Panc1 (cell line): ENCODE measurements at regions not wholly inside any gene's neighbourhood (a gene's known extent, or its start where the extent isn't known, plus 50 kb on each side); places are given as distances from the start of the nearest gene placed in this dataset.

Experiments
- ATAC-seq: fragments of 200-7000 bp; cut with Tn5 transposase; 2 replicates; pipeline ENCODE4 v1.9.1; 2020; ENCODE audit warnings: mild to moderate bottlenecking, moderate library complexity
- BruUV-seq: library from RNA; stranded (reverse); fragments of 400-500 nt; replicated peaks from 2 replicates; lab custom pipeline; 2021; lab: Mats Ljungman, UMichigan
- CTCF ChIA-PET: fragments of 300-600 bp; sonication (Branson Sonifier 250); formaldehyde crosslinking; loops from one replicate; lab custom pipeline; 2022; ENCODE audit warnings: antibody characterized with exemption; lab: Charles Lee
- POLR2A ChIA-PET: fragments of 300-600 bp; sonication (Branson Sonifier 250); formaldehyde crosslinking; loops from one replicate; lab custom pipeline; 2022; ENCODE audit warnings: antibody characterized with exemption; lab: Charles Lee
- DNase-seq: peaks from one replicate; pipeline ENCODE4 v3.0.0-alpha.2; 2010; ENCODE audit warnings: low read depth, low spot score
- H3K27ac ChIP-seq: 2 replicates; pipeline ENCODE4 v1.5.1; 2011; ENCODE audit warnings: mild to moderate bottlenecking, low read length, inconsistent platforms
- H3K27me3 ChIP-seq: fragments of 200-500 bp; sonication (Bioruptor generic); 2 replicates; pipeline ENCODE4 v1.6.0; 2014; ENCODE audit warnings: low read length, inconsistent platforms; ENCODE audit not compliant: control insufficient read depth, insufficient read depth
- H3K36me3 ChIP-seq: fragments of 200-500 bp; sonication (Bioruptor generic); 2 replicates; pipeline ENCODE4 v1.5.1; 2014; ENCODE audit warnings: inconsistent platforms, mild to moderate bottlenecking, low read length, moderate library complexity; ENCODE audit not compliant: control insufficient read depth, insufficient read depth
- H3K4me1 ChIP-seq: 2 replicates; pipeline ENCODE4 v1.5.1; 2011; ENCODE audit warnings: inconsistent platforms, mild to moderate bottlenecking, low read length, moderate library complexity; ENCODE audit not compliant: control insufficient read depth, insufficient read depth
- H3K4me3 ChIP-seq, 2 experiments: 2 replicates each; pipeline ENCODE4 v1.5.1; 2011 to 2012; ENCODE audit warnings: low read depth in 2 of 2, low read length in 2 of 2, mild to moderate bottlenecking in 2 of 2, inconsistent platforms in 1 of 2, moderate library complexity in 1 of 2
- H3K9me3 ChIP-seq: fragments of 200-500 bp; sonication (Bioruptor generic); 2 replicates; pipeline ENCODE4 v1.5.1; 2014; ENCODE audit warnings: low read depth, mild to moderate bottlenecking, inconsistent platforms, low read length, moderate library complexity; ENCODE audit not compliant: control insufficient read depth, insufficient read depth
- CTCF ChIP-seq: fragments of 450-650 bp; IDR thresholded peaks from 2 replicates; pipeline ENCODE4 v1.5.1; 2017; ENCODE audit warnings: mild to moderate bottlenecking
- POLR2AphosphoS5 ChIP-seq: IDR thresholded peaks from 2 replicates; pipeline ENCODE4 v1.6.1; 2012; ENCODE audit warnings: mild to moderate bottlenecking, low read depth, low read length, moderate library complexity
- REST ChIP-seq, 2 experiments: IDR thresholded peaks; 2 replicates each; pipeline ENCODE4 v1.6.1; 2011 to 2012; ENCODE audit warnings: low read depth in 2 of 2, control low read depth in 1 of 2, low read length in 1 of 2, mild to moderate bottlenecking in 1 of 2, moderate library complexity in 1 of 2; ENCODE audit not compliant: insufficient read depth in 1 of 2
- SIN3A ChIP-seq: IDR thresholded peaks from 2 replicates; pipeline ENCODE4 v1.6.1; 2012; ENCODE audit warnings: low read depth, mild to moderate bottlenecking, low read length, moderate library complexity, borderline replicate concordance; ENCODE audit not compliant: insufficient read depth
- TCF7L2 ChIP-seq: IDR thresholded peaks from 2 replicates; pipeline ENCODE4 v1.6.1; 2011; ENCODE audit warnings: mild to moderate bottlenecking, low read depth, low read length, inconsistent platforms
- in situ Hi-C: cut with HindIII; loops from 2 replicates; pipeline ENCODE4 v1.10.0; 2016; ENCODE audit warnings: low sequenced_read_pairs, low pct_unique_long_range_greater_than_20kb
- intact Hi-C: fragments of 100-400 bp; cut with micrococcal nuclease; formaldehyde crosslinking; loops from one replicate; pipeline ENCODE4 v1.10.0; 2022; ENCODE audit not compliant: unreplicated experiment

- in situ Hi-C loops: no loop called here
- intact Hi-C loops: no loop called here
- Histone ChIP-seq H3K27me3 (no peaks in the 10 kb centered on the region), H3K4me3 (no peak overlapping the region), H3K9me3 (no peaks in the 10 kb centered on the region), H3K27ac (no peak overlapping the region), H3K36me3 (no peaks in the 10 kb centered on the region), H3K4me1 (no peaks in the 10 kb centered on the region)
- TF ChIP-seq REST (IDR thresholded peaks at IDR 0.05; ENCODE audit: insufficient read depth in 1 of 2, low read depth in 2 of 2, low read length in 1 of 2) (no peak), TCF7L2 (no peak), POLR2AphosphoS5 (no peak), CTCF (no peak), SIN3A (no peak)
- no peak for DNase-seq
- ChIA-PET CTCF (no interaction called here), POLR2A (no interaction called here)
- BruUV-seq: no TSS peak
- ATAC-seq: no peak
These were observed 187.8 kb downstream of the MIAT start for GRCh38 chr22:26845021-26845743.

GRCh38 chr22:26846076-26846475 is 188.7 kb downstream of the MIAT start:
- intact Hi-C loops: no loop called here
- ATAC-seq: no peak
- no peaks in the 10 kb centered on the region for H3K36me3 ChIP-seq
- no peaks in the 10 kb centered on the region for H3K9me3 ChIP-seq
- CTCF ChIA-PET: no interaction called here
- no peaks in the 10 kb centered on the region for H3K27me3 ChIP-seq
- no peak for TF ChIP-seq REST (IDR thresholded peaks at IDR 0.05; ENCODE audit: insufficient read depth in 1 of 2, low read depth in 2 of 2, low read length in 1 of 2)
- TF ChIP-seq SIN3A: no peak
- no peak for TF ChIP-seq POLR2AphosphoS5
- TF ChIP-seq CTCF: no peak
- TF ChIP-seq TCF7L2: no peak
- H3K4me1 ChIP-seq: no peaks in the 10 kb centered on the region
- BruUV-seq: no TSS peak
- H3K27ac ChIP-seq: no peak overlapping the region
- no peak overlapping the region for H3K4me3 ChIP-seq
- in situ Hi-C loops: no loop called here
- DNase-seq: no peak
- POLR2A ChIA-PET: no interaction called here
